ENCODE measurements at regions not wholly inside any gene's neighbourhood (a gene's known extent, or its start where the extent isn't known, plus 50 kb on each side); places are given as distances from the start of the nearest gene placed in this dataset.

- DNase-seq (ENCODE audit: low spot score), result no peak
Measured at GRCh38 chr6:154885214-154885613, 109.9 kb upstream of the TIAM2 start.

GRCh38 chr6:154886016-154886415, 109.1 kb upstream of the TIAM2 start:
- DNase-seq (ENCODE audit: low spot score), result no peak

GRCh38 chr6:154886471-154886870, 108.6 kb upstream of the TIAM2 start:
- no peak for DNase-seq (ENCODE audit: low spot score)

GRCh38 chr6:154887051-154887450, 108.1 kb upstream of the TIAM2 start:
- DNase-seq (ENCODE audit: low spot score), result no peak

GRCh38 chr6:154888421-154889295, 106.5 kb upstream of the TIAM2 start:
- no peak for DNase-seq (ENCODE audit: low spot score)

GRCh38 chr6:154890874-154891273, 104.2 kb upstream of the TIAM2 start:
- DNase-seq (ENCODE audit: low spot score), result no peak

GRCh38 chr6:154891901-154892300, 103.2 kb upstream of the TIAM2 start:
- DNase-seq (ENCODE audit: low spot score), result no peak

- DNase-seq (ENCODE audit: low spot score), result no peak
Measured at GRCh38 chr6:154893917-154894316, 101.2 kb upstream of the TIAM2 start.

GRCh38 chr6:154894902-154895301, 100.2 kb upstream of the TIAM2 start:
- no peak for DNase-seq (ENCODE audit: low spot score)

GRCh38 chr6:154895841-154896240, 99.3 kb upstream of the TIAM2 start:
- DNase-seq (ENCODE audit: low spot score), result no peak

GRCh38 chr6:154898821-154899220, 96.3 kb upstream of the TIAM2 start:
- no peak for DNase-seq (ENCODE audit: low spot score)

- DNase-seq (ENCODE audit: low spot score), result no peak
Measured at GRCh38 chr6:154899824-154900463, 95.2 kb upstream of the TIAM2 start.

- DNase-seq (ENCODE audit: low spot score), result no peak
Measured at GRCh38 chr6:154901876-154902552, 93.1 kb upstream of the TIAM2 start.

- DNase-seq (ENCODE audit: low spot score), result no peak
Measured at GRCh38 chr6:154907291-154907690, 87.8 kb upstream of the TIAM2 start.

GRCh38 chr6:154908723-154909122, 86.4 kb upstream of the TIAM2 start:
- DNase-seq (ENCODE audit: low spot score), result no peak

- no peak for DNase-seq (ENCODE audit: low spot score)
Measured at GRCh38 chr6:154909311-154909710, 85.8 kb upstream of the TIAM2 start.

- DNase-seq (ENCODE audit: low spot score), result no peak
Measured at GRCh38 chr6:154909821-154910220, 85.3 kb upstream of the TIAM2 start.

GRCh38 chr6:154914288-154914687, 80.8 kb upstream of the TIAM2 start:
- DNase-seq (ENCODE audit: low spot score), result no peak

GRCh38 chr6:154916857-154917256, 78.3 kb upstream of the TIAM2 start:
- no peak for DNase-seq (ENCODE audit: low spot score)

- no peak for DNase-seq (ENCODE audit: low spot score)
Measured at GRCh38 chr6:154917941-154918340, 77.2 kb upstream of the TIAM2 start.

- DNase-seq (ENCODE audit: low spot score), result no peak
Measured at GRCh38 chr6:154919806-154920205, 75.3 kb upstream of the TIAM2 start.

GRCh38 chr6:154920495-154921200, 74.5 kb upstream of the TIAM2 start:
- DNase-seq (ENCODE audit: low spot score), result no peak
